ENCODE measurements at regions not wholly inside any gene's neighbourhood (a gene's known extent, or its start where the extent isn't known, plus 50 kb on each side); places are given as distances from the start of the nearest gene placed in this dataset.

DNA sequence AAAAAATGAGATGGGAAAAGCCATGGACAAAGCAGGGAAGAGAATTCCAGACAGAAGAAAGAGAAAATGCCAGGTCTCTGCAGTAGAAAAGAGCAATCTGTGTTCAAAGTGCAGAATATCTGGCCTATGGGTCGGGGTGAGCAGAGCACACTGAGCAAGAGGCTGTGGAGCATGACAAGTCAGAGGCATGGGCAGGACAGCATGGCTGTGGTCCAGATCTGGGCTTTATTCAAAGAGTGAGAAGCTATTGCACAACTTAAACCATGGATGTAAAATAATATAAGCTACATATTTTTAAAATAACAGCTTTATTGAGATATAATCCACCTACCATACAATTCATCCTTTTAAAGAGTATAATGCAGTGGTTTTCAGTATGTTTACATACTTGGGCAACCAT, 133.1 kb upstream of the SPDL1 start:
- DNase-seq (ENCODE audit: low read depth in 2 of 3, low spot score in 2 of 3): no peak

GRCh38 chr5:169448826-169449225, 134.7 kb upstream of the SPDL1 start:
- no peak for DNase-seq (ENCODE audit: low read depth in 2 of 3, low spot score in 2 of 3)

GRCh38 chr5:169445191-169445590, 138.4 kb upstream of the SPDL1 start:
- no peak for DNase-seq (ENCODE audit: low read depth in 2 of 3, low spot score in 2 of 3)

- no peak for DNase-seq (ENCODE audit: low read depth in 2 of 3, low spot score in 2 of 3)
Measured at GRCh38 chr5:169442913-169443784, 140.4 kb upstream of the SPDL1 start.

GRCh38 chr5:169442403-169442874, 141.1 kb upstream of the SPDL1 start:
- DNase-seq (ENCODE audit: low read depth in 2 of 3, low spot score in 2 of 3): no peak

DNA sequence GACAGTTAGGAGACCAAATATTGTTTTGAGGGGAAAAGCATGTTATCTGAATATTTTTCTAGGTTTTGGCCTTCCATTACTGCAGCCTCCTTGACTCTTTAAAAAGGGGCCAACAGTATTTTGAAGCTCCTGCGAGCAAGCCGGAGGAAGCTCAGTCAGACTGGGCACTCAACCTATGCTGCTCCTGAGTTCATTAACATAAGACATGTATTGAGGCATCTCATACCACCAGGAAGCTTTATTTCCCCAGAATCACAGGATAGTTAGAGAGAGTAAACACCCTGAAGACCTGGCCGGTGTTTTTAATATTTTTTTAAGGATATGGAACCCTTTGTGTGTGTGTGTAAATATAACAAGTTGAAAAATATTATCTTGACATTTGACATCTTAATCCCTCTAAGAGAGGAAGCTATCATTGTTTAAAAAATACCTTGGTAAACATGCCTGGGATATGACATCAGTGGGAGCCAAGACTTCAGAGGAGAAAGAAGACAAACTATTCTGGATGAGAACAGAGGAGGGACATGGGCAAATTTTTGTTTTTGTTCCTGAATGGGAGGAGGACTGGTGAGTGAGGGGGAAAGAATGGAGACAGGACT, 139.3 kb upstream of the SLIT3 start:
- no peak for DNase-seq (ENCODE audit: low read depth in 2 of 3, low spot score in 2 of 3)

- no peak for DNase-seq (ENCODE audit: low read depth in 2 of 3, low spot score in 2 of 3)
Measured at GRCh38 chr5:169439362-169439761, 138.4 kb upstream of the SLIT3 start.

DNA sequence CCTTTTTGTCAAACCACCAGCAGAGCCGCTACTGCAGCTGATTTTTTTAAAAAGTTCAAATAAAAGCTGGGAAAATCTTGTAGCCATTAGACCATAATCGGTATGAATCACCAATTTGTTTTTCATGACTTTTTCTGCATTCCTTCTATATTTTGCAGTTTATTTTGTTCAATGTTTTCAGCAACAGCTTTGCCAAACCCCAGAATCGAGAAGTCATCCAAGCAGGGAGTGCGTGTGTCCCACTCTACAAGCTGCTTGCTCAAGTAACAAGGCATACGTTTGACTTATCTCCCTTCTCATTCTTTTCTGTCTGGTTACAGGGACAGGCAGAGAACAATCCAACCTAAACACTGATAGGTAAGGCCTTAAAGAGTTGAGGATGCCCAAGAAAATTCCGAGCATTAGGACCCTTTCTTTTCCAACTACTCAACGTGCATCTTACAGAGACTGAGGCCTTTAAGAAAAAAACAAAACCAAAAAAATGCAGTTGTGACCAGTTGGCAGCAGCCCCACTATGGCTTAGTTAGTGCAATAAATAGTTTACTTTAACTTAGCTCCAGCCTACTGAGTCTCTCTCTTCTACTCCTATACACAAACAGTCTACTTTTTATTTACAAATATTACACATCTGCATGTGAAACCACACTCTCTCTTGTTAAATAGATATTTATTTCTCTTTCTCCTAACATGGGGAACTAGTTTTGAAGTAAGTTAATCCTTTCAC, 134.7 kb upstream of the SLIT3 start:
- no peak for DNase-seq (ENCODE audit: low read depth in 2 of 3, low spot score in 2 of 3)

GRCh38 chr5:169433221-169433651, 132.3 kb upstream of the SLIT3 start:
- no peak for DNase-seq (ENCODE audit: low read depth in 2 of 3, low spot score in 2 of 3)

- no peak for DNase-seq (ENCODE audit: low read depth in 2 of 3, low spot score in 2 of 3)
Measured at GRCh38 chr5:169431386-169431785, 130.4 kb upstream of the SLIT3 start.

GRCh38 chr5:169430671-169431070, 129.7 kb upstream of the SLIT3 start:
- DNase-seq (ENCODE audit: low read depth in 2 of 3, low spot score in 2 of 3): no peak

- no peak for DNase-seq (ENCODE audit: low read depth in 2 of 3, low spot score in 2 of 3)
Measured at GRCh38 chr5:169429044-169429443, 128.1 kb upstream of the SLIT3 start.

- DNase-seq (ENCODE audit: low read depth in 2 of 3, low spot score in 2 of 3): no peak
Measured at GRCh38 chr5:169426784-169427183, 125.8 kb upstream of the SLIT3 start.

DNA sequence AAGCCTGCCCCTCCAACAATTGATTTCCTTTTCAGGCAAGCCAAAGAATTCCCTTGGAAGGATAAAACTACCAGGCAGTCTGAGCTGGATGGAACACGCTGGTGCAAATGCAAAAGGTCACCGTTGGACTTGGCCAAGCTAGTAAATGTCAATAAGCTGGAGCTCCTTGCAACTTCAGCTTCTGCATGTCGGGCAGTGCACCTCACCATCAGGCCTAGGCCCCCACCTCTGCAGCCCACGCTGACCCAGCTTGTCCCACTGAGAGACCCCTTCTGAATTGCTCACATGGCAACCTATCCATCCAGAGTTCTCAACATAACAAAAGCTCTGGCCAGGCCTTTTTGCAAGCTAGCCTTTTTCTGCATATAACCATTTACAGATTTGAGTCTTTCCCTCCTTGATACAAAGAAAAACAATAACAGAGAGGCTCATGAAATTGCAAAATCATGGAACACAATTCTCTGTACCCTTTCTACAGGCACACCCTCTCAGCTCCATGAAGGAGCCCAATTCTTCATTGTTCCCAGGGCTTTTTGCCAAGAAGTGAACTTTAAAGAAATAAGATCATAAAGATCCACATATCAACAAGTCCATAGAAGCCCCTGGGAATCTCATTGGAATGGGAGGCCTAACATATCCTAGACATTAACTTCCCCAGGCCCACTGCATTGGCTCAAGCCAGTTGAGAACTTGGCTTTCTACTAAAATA, 123.9 kb upstream of the SLIT3 start:
- no peak for DNase-seq (ENCODE audit: low read depth in 2 of 3, low spot score in 2 of 3)

DNA sequence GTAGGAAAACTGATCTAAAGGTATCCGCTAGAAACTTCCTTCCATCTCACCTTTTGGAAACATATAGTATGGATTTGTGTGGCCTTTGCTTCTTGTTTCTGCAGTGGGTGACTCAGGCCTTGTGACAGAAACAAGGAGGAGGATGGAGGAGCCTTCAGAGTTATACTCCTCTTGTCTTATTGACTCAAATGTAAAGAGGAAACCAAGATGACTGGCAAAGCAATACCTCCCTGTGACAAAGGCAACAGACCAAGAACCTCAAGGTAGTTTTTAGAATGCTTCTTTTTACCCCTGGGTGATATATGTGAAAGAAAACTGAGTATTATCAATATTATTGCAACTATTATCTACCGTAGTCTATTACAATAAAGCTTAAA, 123.3 kb upstream of the SLIT3 start:
- DNase-seq (ENCODE audit: low read depth in 2 of 3, low spot score in 2 of 3): no peak

DNA sequence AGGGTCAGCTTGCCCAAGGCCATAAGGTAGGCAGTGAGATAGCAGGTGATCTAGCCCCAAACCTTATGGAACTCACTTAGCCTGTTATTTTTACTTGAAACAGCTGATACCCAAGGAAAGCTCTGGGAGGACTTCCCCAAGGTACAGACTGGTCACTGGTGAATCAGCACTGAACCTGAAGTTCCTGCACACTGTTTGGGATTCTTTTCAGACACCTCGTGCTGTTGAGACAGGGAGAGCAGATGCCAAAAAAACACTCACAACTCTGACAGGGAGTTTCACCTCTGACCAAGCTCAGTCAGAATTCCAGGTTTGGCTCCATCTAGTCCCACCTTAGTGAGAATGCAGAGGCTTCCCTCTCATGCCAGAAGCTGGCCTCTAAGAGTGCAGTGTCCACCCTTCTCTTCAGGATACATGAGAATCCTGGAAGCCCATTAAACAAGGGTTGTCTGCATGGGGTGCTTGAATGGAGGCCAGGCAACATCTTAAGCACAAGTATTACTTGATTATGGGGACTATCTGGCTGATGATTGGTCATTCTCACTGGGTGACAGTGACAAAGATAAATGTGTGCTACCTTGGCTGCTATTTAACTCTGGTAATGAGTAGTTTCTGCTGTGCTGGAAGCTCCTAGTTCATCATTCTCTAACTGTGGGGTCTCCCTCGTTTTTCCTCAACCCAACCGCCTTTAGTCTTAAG, 122.8 kb upstream of the SLIT3 start:
- DNase-seq (ENCODE audit: low read depth in 2 of 3, low spot score in 2 of 3): no peak

GRCh38 chr5:169422087-169422486, 121.1 kb upstream of the SLIT3 start:
- DNase-seq (ENCODE audit: low read depth in 2 of 3, low spot score in 2 of 3): no peak

DNA sequence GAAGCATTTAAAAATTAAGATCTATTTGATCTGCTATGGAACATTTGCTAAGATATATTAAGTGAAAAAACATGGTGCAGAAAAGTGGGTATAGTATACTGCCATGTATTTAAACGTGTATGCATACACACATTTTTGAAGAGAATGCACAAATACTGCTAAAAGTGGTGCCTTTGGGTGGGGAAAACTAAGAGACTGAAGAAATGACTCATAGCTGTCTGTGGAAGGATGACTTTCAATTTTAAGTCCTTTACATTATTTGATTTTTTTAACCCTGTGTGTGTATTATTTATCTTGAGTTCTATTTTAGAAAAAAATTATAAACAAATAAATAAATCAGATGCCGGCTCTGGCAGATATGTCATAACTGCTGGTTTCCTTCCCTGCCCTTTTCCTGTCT, 120.7 kb upstream of the SLIT3 start:
- DNase-seq (ENCODE audit: low read depth in 2 of 3, low spot score in 2 of 3): no peak

DNA sequence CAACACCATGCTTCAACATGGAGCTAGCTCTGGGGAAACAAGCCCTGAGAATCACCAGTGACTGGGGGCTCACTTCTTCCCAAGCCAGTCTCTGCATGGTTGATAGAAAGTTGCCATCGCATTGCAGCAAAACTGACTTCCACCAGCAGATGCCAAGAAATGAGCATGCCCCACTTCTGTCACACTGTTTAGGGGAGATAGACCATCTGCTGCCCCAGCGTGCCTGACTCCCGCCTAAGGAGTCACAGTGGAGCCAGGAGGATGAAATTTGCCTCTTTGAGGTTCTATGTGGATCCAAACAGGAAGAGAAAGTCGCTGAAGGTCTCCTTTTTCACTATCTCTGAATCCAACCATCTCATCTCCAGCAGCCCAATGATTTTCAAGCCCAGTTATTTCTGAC, 116.7 kb upstream of the SLIT3 start:
- DNase-seq (ENCODE audit: low read depth in 2 of 3, low spot score in 2 of 3): no peak

DNA sequence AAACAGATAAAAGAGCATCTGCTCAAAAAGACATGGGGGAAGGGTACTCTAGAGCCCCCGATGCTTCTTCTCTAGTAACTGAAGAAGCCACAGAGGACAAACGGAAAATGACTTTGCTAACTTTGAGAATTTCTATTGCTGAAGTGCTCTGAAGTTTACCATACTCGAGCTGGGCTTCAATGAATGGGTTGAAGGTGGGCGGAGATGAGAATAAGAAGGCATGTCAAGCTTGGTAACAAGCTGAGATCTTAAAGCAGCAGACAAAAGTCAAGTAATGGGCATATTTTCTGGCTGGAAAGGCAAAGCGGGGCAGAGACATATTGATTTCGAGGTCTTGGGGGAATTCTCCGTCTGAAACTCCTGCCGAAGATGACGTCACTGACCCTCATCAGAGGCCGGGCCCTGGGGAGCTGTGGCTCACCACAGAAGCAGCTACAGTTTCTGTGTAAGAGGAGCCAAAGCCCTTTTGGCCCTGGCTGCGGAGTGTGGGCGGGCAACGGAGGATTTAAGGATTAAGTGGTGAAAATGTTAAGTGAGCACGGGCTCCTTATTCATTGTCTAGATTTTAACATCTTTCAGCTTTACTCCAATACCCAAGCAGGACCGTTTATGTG, 115.8 kb upstream of the SLIT3 start:
- no peak for DNase-seq (ENCODE audit: low read depth in 2 of 3, low spot score in 2 of 3)
